IMR-90 (cell line): ENCODE measurements at regions not wholly inside any gene's neighbourhood (a gene's known extent, or its start where the extent isn't known, plus 50 kb on each side); places are given as distances from the start of the nearest gene placed in this dataset.

ENCODE experiments used
- ATAC-seq: fragments of 200-7000 bp; cut with Tn5 transposase; 2 replicates; pipeline ENCODE4 v1.9.1; 2020; ENCODE audit warnings: low read depth, mild to moderate bottlenecking, moderate library complexity
- BruUV-seq: library from RNA; stranded (reverse); fragments of 400-500 nt; replicated peaks from 2 replicates; lab custom pipeline; 2021; lab: Mats Ljungman, UMichigan
- CTCF ChIA-PET: fragments of 300-600 bp; formaldehyde crosslinking; extraction: SDS; loops from one replicate; lab custom pipeline; 2021; ENCODE audit warnings: antibody characterized with exemption; lab: Yijun Ruan, JAX
- POLR2A ChIA-PET: fragments of 300-600 bp; sonication (Branson Sonifier 250); formaldehyde crosslinking; loops from one replicate; lab custom pipeline; 2022; ENCODE audit warnings: antibody characterized with exemption; ENCODE audit not compliant: unreplicated experiment; lab: Charles Lee
- DNase-seq: peaks from one replicate; pipeline ENCODE4 v3.0.0; 2013
- H2AFZ ChIP-seq: replicated peaks from 2 replicates; pipeline ENCODE3; 2013; ENCODE audit warnings: low read length, mild to moderate bottlenecking; ENCODE audit not compliant: poor library complexity
- H2AK5ac ChIP-seq: 2 replicates; pipeline ENCODE4 v1.6.1; 2013; ENCODE audit warnings: low read depth, low read length, inconsistent platforms
- H2AK9ac ChIP-seq: replicated peaks from 2 replicates; pipeline ENCODE3; 2013; ENCODE audit warnings: mild to moderate bottlenecking, low read depth, low read length, moderate library complexity; ENCODE audit not compliant: poor library complexity
- H2BK120ac ChIP-seq: 2 replicates; pipeline ENCODE4 v1.6.1; 2013; ENCODE audit warnings: low read depth, low read length, inconsistent platforms
- H2BK15ac ChIP-seq: 3 replicates; pipeline ENCODE4 v1.6.1; 2013; ENCODE audit warnings: low read depth, low read length, inconsistent platforms
- H2BK20ac ChIP-seq: 2 replicates; pipeline ENCODE4 v1.6.1; 2013; ENCODE audit warnings: low read depth, mild to moderate bottlenecking, inconsistent platforms, low read length, moderate library complexity
- H2BK5ac ChIP-seq: 2 replicates; pipeline ENCODE4 v1.6.1; 2013; ENCODE audit warnings: mild to moderate bottlenecking, low read depth, low read length, inconsistent platforms; ENCODE audit not compliant: poor library complexity, severe bottlenecking
- H3K14ac ChIP-seq: replicated peaks from 2 replicates; pipeline ENCODE4 v1.6.1; 2013; ENCODE audit warnings: low read depth, low read length, inconsistent platforms
- H3K18ac ChIP-seq: 2 replicates; pipeline ENCODE4 v1.6.1; 2013; ENCODE audit warnings: low read depth, low read length, control low read depth
- H3K23ac ChIP-seq: 2 replicates; pipeline ENCODE4 v1.6.1; 2013; ENCODE audit warnings: low read depth, low read length, inconsistent platforms
- H3K27ac ChIP-seq: 2 replicates; pipeline ENCODE4 v1.5.1; 2013; ENCODE audit warnings: mild to moderate bottlenecking, control low read depth, low read length; ENCODE audit not compliant: insufficient read depth
- H3K27me3 ChIP-seq: 2 replicates; pipeline ENCODE4 v1.6.1; 2013; ENCODE audit warnings: low read length; ENCODE audit not compliant: control insufficient read depth, insufficient read depth
- H3K36me3 ChIP-seq: 2 replicates; pipeline ENCODE4 v1.6.1; 2013; ENCODE audit warnings: low read length, mixed read lengths; ENCODE audit not compliant: control insufficient read depth, insufficient read depth
- H3K4ac ChIP-seq: 2 replicates; pipeline ENCODE4 v1.6.1; 2013; ENCODE audit warnings: low read depth, low read length, inconsistent platforms
- H3K4me1 ChIP-seq: 2 replicates; pipeline ENCODE4 v1.6.1; 2013; ENCODE audit warnings: low read length, mixed read lengths; ENCODE audit not compliant: control insufficient read depth, insufficient read depth
- H3K4me2 ChIP-seq: 2 replicates; pipeline ENCODE4 v1.6.1; 2013; ENCODE audit warnings: low read depth, mild to moderate bottlenecking, control low read depth, low read length, moderate library complexity
- H3K4me3 ChIP-seq: 2 replicates; pipeline ENCODE4 v1.5.1; 2013; ENCODE audit warnings: low read depth, mild to moderate bottlenecking, control low read depth, low read length, moderate library complexity; ENCODE audit not compliant: insufficient read depth
- H3K56ac ChIP-seq: 2 replicates; pipeline ENCODE4 v1.6.1; 2013; ENCODE audit warnings: low read length, inconsistent platforms; ENCODE audit not compliant: insufficient read depth; ENCODE audit errors: extremely low read depth
- H3K79me1 ChIP-seq, 2 experiments: 2 replicates each; pipeline ENCODE4 v1.6.1; 2013; ENCODE audit warnings: low read length in 2 of 2, inconsistent platforms in 1 of 2, low read depth in 1 of 2
- H3K9ac ChIP-seq: 2 replicates; pipeline ENCODE4 v1.6.1; 2013; ENCODE audit warnings: low read depth, low read length, control low read depth
- H3K9me1 ChIP-seq: 2 replicates; pipeline ENCODE4 v1.6.1; 2013; ENCODE audit warnings: low read length, inconsistent platforms; ENCODE audit not compliant: insufficient read depth
- H3K9me3 ChIP-seq: 2 replicates; pipeline ENCODE4 v1.6.1; 2013; ENCODE audit warnings: low read length; ENCODE audit not compliant: control insufficient read depth, insufficient read depth
- H4K20me1 ChIP-seq: 2 replicates; pipeline ENCODE4 v1.6.1; 2013; ENCODE audit warnings: low read length, inconsistent platforms; ENCODE audit not compliant: insufficient read depth
- H4K5ac ChIP-seq: 2 replicates; pipeline ENCODE4 v1.6.1; 2013; ENCODE audit warnings: mild to moderate bottlenecking, low read depth, low read length, control low read depth
- H4K8ac ChIP-seq, 2 experiments: 2 replicates each; pipeline ENCODE4 v1.6.1; 2013; ENCODE audit warnings: low read depth in 2 of 2, low read length in 2 of 2, control low read depth in 1 of 2, inconsistent platforms in 1 of 2
- H4K91ac ChIP-seq: 2 replicates; pipeline ENCODE4 v1.6.1; 2013; ENCODE audit warnings: low read depth, low read length, inconsistent platforms; ENCODE audit not compliant: insufficient read depth
- MAFK ChIP-seq: IDR thresholded peaks from 2 replicates; pipeline ENCODE4 v1.6.1; 2012; ENCODE audit warnings: low read depth, low read length, improper control_type of control experiment
- POLR2A ChIP-seq: IDR thresholded peaks from 2 replicates; pipeline ENCODE4 v1.6.1; 2012; ENCODE audit warnings: mild to moderate bottlenecking, low read depth, low read length
- WGBS, 2 experiments: methylation state at CpG; one replicate each; pipeline versions ENCODE4 v1.1.5 to v1.1.7; 2013; ENCODE audit warnings: missing lambda C conversion rate in 2 of 2; ENCODE audit not compliant: insufficient read length in 1 of 2; ENCODE audit errors: extremely low coverage in 2 of 2; 5-methylcytosine and 5-hydroxymethylcytosine counted together
- dilution Hi-C: fragments of 300-500 bp; cut with HindIII; formaldehyde crosslinking; loops from one replicate; pipeline ENCODE4 v1.14.3; 2018; ENCODE audit warnings: low sequenced_read_pairs; ENCODE audit not compliant: unreplicated experiment
- in situ Hi-C: fragments of 300-500 bp; cut with MboI; formaldehyde crosslinking; loops from 3 replicates; pipeline ENCODE4 v1.14.3; 2019; ENCODE audit warnings: low sequenced_read_pairs, inconsistent platforms, mixed read lengths
- intact Hi-C: fragments of 100-400 bp; cut with micrococcal nuclease; formaldehyde crosslinking; loops from 2 replicates; pipeline ENCODE4 v1.10.0; 2022

- ATAC-seq (no peak), DNase-seq (no peak)
- Histone ChIP-seq H3K18ac (no peak overlapping the region), H3K79me1 (no peaks in the 10 kb centered on the region), H2BK5ac (no peak overlapping the region), H3K4me3 (no peak overlapping the region), H4K8ac (no peak overlapping the region), H3K27ac (no peak overlapping the region), H3K9me1 (no peaks in the 10 kb centered on the region), H2AFZ (no peak overlapping the region), H3K14ac (no peak overlapping the region), H3K56ac (no peak overlapping the region), H2BK120ac (no peak overlapping the region), H4K5ac (no peak overlapping the region), H2AK9ac (no peak overlapping the region), H4K20me1 (no peaks in the 10 kb centered on the region), H3K9me3 (peaks cover 10% of the 10 kb centered on the region), H4K91ac (no peak overlapping the region), H2BK20ac (no peak overlapping the region), H3K9ac (no peak overlapping the region), H3K4ac (no peak overlapping the region), H3K23ac (no peak overlapping the region), H3K4me1 (no peaks in the 10 kb centered on the region), H2BK15ac (no peak overlapping the region), H2AK5ac (no peak overlapping the region), H3K36me3 (no peaks in the 10 kb centered on the region), H3K27me3 (peaks cover 29% of the 10 kb centered on the region), H3K4me2 (no peak overlapping the region)
- ChIA-PET POLR2A (no interaction called here), CTCF (no interaction called here)
- TF ChIP-seq POLR2A (no peak), MAFK (peak; percentile 90)
- no CpG with 5 or more reads among the region's 6 CpGs for WGBS, 2 experiments
- dilution Hi-C loops (no loop called here), intact Hi-C loops (no loop called here), in situ Hi-C loops (no loop called here)
- BruUV-seq, result no TSS peak
These were observed 541.4 kb downstream of the MN1 start for GRCh38 chr22:27260087-27260698.
